ENCODE measurements at regions not wholly inside any gene's neighbourhood (a gene's known extent, or its start where the extent isn't known, plus 50 kb on each side); places are given as distances from the start of the nearest gene placed in this dataset.

- ChIA-PET RAD21 (ENCODE audit: unreplicated experiment) (no interaction called here), CTCF (no interaction called here), POLR2A (no interaction called here), SMC1A (ENCODE audit: uncharacterized antibody, unreplicated experiment) (no interaction called here)
- no peaks in the 10 kb centered on the region for H3K36me3 ChIP-seq (ENCODE audit: control insufficient read depth in 2 of 2, insufficient read depth in 2 of 2, low read length in 1 of 2)
- no peak overlapping the region for H3K27ac ChIP-seq (ENCODE audit: control insufficient read depth, insufficient read depth)
- no peaks in the 10 kb centered on the region; the same call in 2 of the 3 replicates for H3K9me3 ChIP-seq (replicated peaks; ENCODE audit: control insufficient read depth, insufficient read depth, low read length)
- H3K4me2 ChIP-seq (ENCODE audit: control insufficient read depth, insufficient read depth): no peak overlapping the region
- no peak overlapping the region for H2AFZ ChIP-seq (ENCODE audit: control insufficient read depth, low read depth, low read length)
- no peaks in the 10 kb centered on the region for H3K79me2 ChIP-seq (ENCODE audit: control insufficient read depth, insufficient read depth, low read length)
- no TSS peak for BruUV-seq (replicated peaks)
- DNase-seq (ENCODE audit: low read depth, low spot score) (no peak), FAIRE-seq (no peak), ATAC-seq (no peak)
- no peaks in the 10 kb centered on the region for H3K27me3 ChIP-seq (replicated peaks in 1 of 2; ENCODE audit: control insufficient read depth in 2 of 2, insufficient read depth in 2 of 2, low read length in 1 of 2)
- H3K4me3 ChIP-seq: no peak overlapping the region
- H4K20me1 ChIP-seq (ENCODE audit: control insufficient read depth, insufficient read depth): no peaks in the 10 kb centered on the region
- no peak for TF ChIP-seq YBX1 (IDR thresholded peaks at IDR 0.05)
- no peak for TF ChIP-seq SP1 (IDR thresholded peaks at IDR 0.05; ENCODE audit: low read depth, low read length)
- TF ChIP-seq TCF3 (IDR thresholded peaks at IDR 0.05; ENCODE audit: borderline replicate concordance, insufficient read depth, low read depth, low read length): no peak
- no peak for TF ChIP-seq KLF5 (IDR thresholded peaks at IDR 0.05; ENCODE audit: partially characterized antibody)
- TF ChIP-seq RBBP5 (conservative IDR thresholded peaks at IDR 0.05): no peak
- TF ChIP-seq ZNF592 (IDR thresholded peaks at IDR 0.05): no peak
- no peak for TF ChIP-seq ZNF687 (IDR thresholded peaks at IDR 0.05)
- no peak for TF ChIP-seq SUPT20H (IDR thresholded peaks at IDR 0.05; ENCODE audit: borderline replicate concordance, control insufficient read depth, low read depth, low read length)
- no peak for TF ChIP-seq ESRRA (IDR thresholded peaks at IDR 0.05; ENCODE audit: low read length)
- no peak for TF ChIP-seq BCL11A (IDR thresholded peaks at IDR 0.05; ENCODE audit: low read depth, low read length)
- H3K9ac ChIP-seq (ENCODE audit: control insufficient read depth, insufficient read depth, low read length): no peak overlapping the region
- intact Hi-C loops (cut with micrococcal nuclease; ENCODE audit: unreplicated experiment): no loop called here
- in situ Hi-C loops (cut with MboI): no loop called here
- 55% methylated on average over 32 of the region's 33 CpGs for WGBS (ENCODE audit: insufficient coverage, insufficient replicate concordance, low lambda C conversion rate, missing lambda C conversion rate)
- H3K4me1 ChIP-seq (ENCODE audit: control insufficient read depth, insufficient read depth, low read length): no peaks in the 10 kb centered on the region
Measured at GRCh38 chr7:343227-343822, 53.4 kb downstream of the FOXL3 start.

Data from GM12878 (cell line).